ENCODE measurements at regions not wholly inside any gene's neighbourhood (a gene's known extent, or its start where the extent isn't known, plus 50 kb on each side); places are given as distances from the start of the nearest gene placed in this dataset.

DNA sequence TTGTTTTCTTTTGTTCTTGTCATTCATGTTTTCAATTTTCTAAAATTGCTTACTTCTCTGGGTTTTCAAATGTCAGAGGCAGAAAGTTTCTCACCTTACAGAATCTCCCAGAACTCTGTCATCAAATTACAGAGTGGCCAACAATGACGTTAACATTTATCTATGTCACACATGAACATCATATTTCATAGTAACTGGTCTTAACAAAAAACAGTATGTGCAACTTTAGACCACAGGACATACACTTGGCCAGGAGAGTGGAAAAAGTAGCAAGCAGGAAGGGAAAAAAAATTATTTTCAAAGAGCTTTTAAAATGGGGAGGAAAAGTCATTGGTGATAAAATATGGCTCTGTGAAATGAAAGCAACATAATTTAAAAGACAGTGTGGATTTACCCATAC, 426.5 kb downstream of the MED13L start:
- Mint-ChIP-seq H3K27me3 (no peaks in the 10 kb centered on the region), H3K4me1 (ENCODE audit: low read depth) (peaks cover 4% of the 10 kb centered on the region), H3K4me3 (ENCODE audit: low read depth) (no peak overlapping the region), H3K9me3 (ENCODE audit: low read depth) (peaks cover 18% of the 10 kb centered on the region), H3K36me3 (ENCODE audit: insufficient read depth) (peaks cover 3% of the 10 kb centered on the region), H3K27ac (no peak overlapping the region)
- no peak for DNase-seq (ENCODE audit: low spot score, unreplicated experiment)
- TF ChIP-seq CTCF (IDR thresholded peaks at IDR 0.05; ENCODE audit: unreplicated experiment), result no peak

DNA sequence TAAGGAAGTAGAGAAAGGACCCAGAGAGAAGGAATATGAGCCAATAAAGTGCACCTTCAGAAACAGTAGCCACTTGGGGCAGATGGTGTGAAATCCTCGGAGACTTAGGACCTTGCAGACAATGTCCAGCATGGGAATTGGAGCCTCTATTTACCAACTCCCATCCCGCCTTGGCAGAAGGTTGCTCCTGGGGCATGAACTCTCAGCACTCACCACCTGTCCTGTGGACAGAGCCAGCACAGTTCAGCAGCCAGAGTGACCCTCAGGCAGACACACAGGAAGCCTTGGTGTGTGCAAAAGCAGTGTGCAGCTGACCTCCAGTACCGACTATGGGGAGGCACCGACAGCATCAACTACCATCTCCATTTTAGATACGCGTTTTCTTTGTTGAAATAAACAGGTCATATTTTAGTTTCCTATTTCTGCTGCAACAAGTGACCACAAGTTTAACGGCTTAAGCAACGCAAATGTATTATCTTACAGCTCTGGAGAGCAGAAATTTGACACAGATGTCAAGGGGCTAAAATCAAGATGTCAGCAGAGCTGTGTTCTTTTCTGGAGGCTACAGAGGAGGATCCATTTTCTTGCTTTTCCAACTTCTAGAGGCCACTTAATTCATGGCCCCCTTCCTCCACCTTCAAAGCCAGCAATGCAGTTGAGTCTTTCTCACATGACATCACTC, 428.1 kb downstream of the MED13L start:
- Mint-ChIP-seq H3K36me3 (ENCODE audit: insufficient read depth) (peaks cover 3% of the 10 kb centered on the region), H3K4me1 (ENCODE audit: low read depth) (peaks cover 4% of the 10 kb centered on the region), H3K27me3 (no peaks in the 10 kb centered on the region), H3K27ac (no peak overlapping the region), H3K9me3 (ENCODE audit: low read depth) (peaks cover 18% of the 10 kb centered on the region), H3K4me3 (ENCODE audit: low read depth) (no peak overlapping the region)
- no peak for DNase-seq (ENCODE audit: low spot score, unreplicated experiment)
- TF ChIP-seq CTCF (IDR thresholded peaks at IDR 0.05; ENCODE audit: unreplicated experiment), result no peak

- no peak for DNase-seq (ENCODE audit: low spot score, unreplicated experiment)
- H3K27ac Mint-ChIP-seq, result no peak overlapping the region
- no peak overlapping the region for H3K4me3 Mint-ChIP-seq (ENCODE audit: low read depth)
- peaks cover 6% of the 10 kb centered on the region for H3K27me3 Mint-ChIP-seq
- H3K9me3 Mint-ChIP-seq (ENCODE audit: low read depth), result peaks cover 18% of the 10 kb centered on the region
- H3K4me1 Mint-ChIP-seq (ENCODE audit: low read depth), result peaks cover 4% of the 10 kb centered on the region
- TF ChIP-seq CTCF (IDR thresholded peaks at IDR 0.05; ENCODE audit: unreplicated experiment), result no peak
- peaks cover 3% of the 10 kb centered on the region for H3K36me3 Mint-ChIP-seq (ENCODE audit: insufficient read depth)
Measured at GRCh38 chr12:115847398-115847797, 430.1 kb downstream of the MED13L start.

- no peak for TF ChIP-seq CTCF (IDR thresholded peaks at IDR 0.05; ENCODE audit: unreplicated experiment)
- Mint-ChIP-seq H3K27ac (no peak overlapping the region), H3K36me3 (ENCODE audit: insufficient read depth) (peaks cover 3% of the 10 kb centered on the region), H3K4me3 (ENCODE audit: low read depth) (no peak overlapping the region), H3K27me3 (peaks cover 6% of the 10 kb centered on the region), H3K9me3 (ENCODE audit: low read depth) (peaks cover 18% of the 10 kb centered on the region), H3K4me1 (ENCODE audit: low read depth) (peaks cover 4% of the 10 kb centered on the region)
- DNase-seq (ENCODE audit: low spot score, unreplicated experiment), result no peak
Measured at GRCh38 chr12:115846516-115846915, 431.0 kb downstream of the MED13L start.

DNA sequence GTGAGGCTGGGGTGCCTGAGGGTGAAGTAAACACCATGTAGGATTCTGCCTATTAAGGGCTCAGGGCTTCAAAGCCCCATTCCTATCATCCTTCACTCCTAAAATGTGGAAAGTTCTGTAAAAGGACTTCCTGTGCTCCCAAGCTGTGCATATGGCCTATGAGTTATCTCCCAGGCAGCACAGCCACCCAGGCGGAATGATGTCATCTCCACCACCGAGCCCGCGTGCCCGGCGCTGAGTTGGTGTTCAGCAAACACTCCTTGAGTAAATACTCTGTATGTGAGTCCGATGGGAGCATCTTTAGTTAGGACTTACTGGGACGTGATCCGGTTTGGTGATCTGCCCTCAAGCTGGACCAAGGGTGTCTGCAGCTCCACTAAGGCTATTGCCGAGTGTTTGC, 437.3 kb downstream of the MED13L start:
- Mint-ChIP-seq H3K4me1 (ENCODE audit: low read depth) (peaks cover 7% of the 10 kb centered on the region), H3K9me3 (ENCODE audit: low read depth) (no peaks in the 10 kb centered on the region), H3K27me3 (peaks cover 6% of the 10 kb centered on the region), H3K27ac (no peak overlapping the region), H3K36me3 (ENCODE audit: insufficient read depth) (no peaks in the 10 kb centered on the region), H3K4me3 (ENCODE audit: low read depth) (no peak overlapping the region)
- TF ChIP-seq CTCF (IDR thresholded peaks at IDR 0.05; ENCODE audit: unreplicated experiment), result no peak
- no peak for DNase-seq (ENCODE audit: low spot score, unreplicated experiment)
